CD4-positive, alpha-beta T cell (primary cell): ENCODE measurements at regions not wholly inside any gene's neighbourhood (a gene's known extent, or its start where the extent isn't known, plus 50 kb on each side); places are given as distances from the start of the nearest gene placed in this dataset.

Experiments used
- ATAC-seq: fragments of 200-7000 bp; cut with Tn5 transposase; one replicate; pipeline ENCODE4 v1.10.0; 2022; ENCODE audit warnings: mild to moderate bottlenecking; ENCODE audit not compliant: poor library complexity
- CTCF ChIA-PET: fragments of 350-600 bp; sonication (Branson Sonifier 250); formaldehyde crosslinking; loops from one replicate; lab custom pipeline; 2021; ENCODE audit warnings: antibody characterized with exemption, inconsistent platforms; lab: Charles Lee
- POLR2A ChIA-PET: fragments of 350-600 bp; sonication (Branson Sonifier 250); formaldehyde crosslinking; loops from one replicate; lab custom pipeline; 2021; ENCODE audit warnings: antibody characterized with exemption, inconsistent platforms; lab: Charles Lee
- DNase-seq, 14 experiments: peaks; one replicate each; pipeline ENCODE4 v3.0.0-alpha.2; 2013 to 2020; ENCODE audit warnings: mixed read lengths in 2 of 14
- H3K27ac ChIP-seq, 2 donors: one replicate each; pipeline versions ENCODE4 v1.5.1 to v1.7.0; 2013; ENCODE audit warnings: low read length in 2 of 2, low read depth in 1 of 2, mild to moderate bottlenecking in 1 of 2
- H3K27me3 ChIP-seq, 2 experiments: 1 replicate in 1 of 2; 2 replicates in 1 of 2; pipeline versions ENCODE4 v1.6.1 to v1.7.0; 2013; ENCODE audit warnings: low read length in 2 of 2, control low read depth in 1 of 2, mild to moderate bottlenecking in 1 of 2, moderate library complexity in 1 of 2; ENCODE audit not compliant: insufficient read depth in 2 of 2, control insufficient read depth in 1 of 2
- H3K36me3 ChIP-seq: one replicate; pipeline ENCODE4 v1.6.1; 2013; ENCODE audit warnings: low read length, control low read depth; ENCODE audit not compliant: insufficient read depth
- H3K4me1 ChIP-seq: one replicate; pipeline ENCODE4 v1.6.1; 2013; ENCODE audit warnings: low read length, control low read depth; ENCODE audit not compliant: insufficient read depth
- H3K4me3 ChIP-seq: one replicate; pipeline ENCODE4 v1.5.1; 2013; ENCODE audit warnings: mild to moderate bottlenecking, low read length, moderate library complexity
- H3K9me3 ChIP-seq, 2 experiments: 1 replicate in 1 of 2; 2 replicates in 1 of 2; pipeline versions ENCODE4 v1.6.1 to v1.7.0; 2013; ENCODE audit warnings: low read length in 2 of 2, mild to moderate bottlenecking in 2 of 2, control low read depth in 1 of 2, moderate library complexity in 1 of 2; ENCODE audit not compliant: control insufficient read depth in 1 of 2, insufficient read depth in 1 of 2
- H3K27ac Mint-ChIP-seq: one replicate; pipeline ENCODE4 v1.8.0; 2020; ENCODE audit warnings: mixed read lengths
- H3K27me3 Mint-ChIP-seq: one replicate; pipeline ENCODE4 v1.8.0; 2021; ENCODE audit warnings: mixed read lengths
- H3K36me3 Mint-ChIP-seq: one replicate; pipeline ENCODE4 v1.8.0; 2021; ENCODE audit warnings: low read depth, mixed read lengths
- H3K4me1 Mint-ChIP-seq: one replicate; pipeline ENCODE4 v1.8.0; 2021; ENCODE audit warnings: low read depth, mixed read lengths
- H3K4me3 Mint-ChIP-seq: one replicate; pipeline ENCODE4 v1.8.0; 2020; ENCODE audit warnings: mild to moderate bottlenecking, mixed read lengths
- H3K9me3 Mint-ChIP-seq: one replicate; pipeline ENCODE4 v1.8.0; 2020; ENCODE audit warnings: mixed read lengths
- intact Hi-C, 2 experiments: fragments of 100-400 bp; cut with DNase I in 1 of 2; cut with micrococcal nuclease in 1 of 2; formaldehyde crosslinking; loops; one replicate each; pipeline versions ENCODE4 v1.15.1 to v1.9.0; 2023 to 2025; cut with DNase I, micrococcal nuclease
- TF ChIP-seq, protein P1 (sequence below): fragments of 200-600 bp; IDR thresholded peaks from one replicate; pipeline ENCODE4 v1.8.0; 2022; ENCODE audit warnings: antibody characterized with exemption, mild to moderate bottlenecking

DNA sequence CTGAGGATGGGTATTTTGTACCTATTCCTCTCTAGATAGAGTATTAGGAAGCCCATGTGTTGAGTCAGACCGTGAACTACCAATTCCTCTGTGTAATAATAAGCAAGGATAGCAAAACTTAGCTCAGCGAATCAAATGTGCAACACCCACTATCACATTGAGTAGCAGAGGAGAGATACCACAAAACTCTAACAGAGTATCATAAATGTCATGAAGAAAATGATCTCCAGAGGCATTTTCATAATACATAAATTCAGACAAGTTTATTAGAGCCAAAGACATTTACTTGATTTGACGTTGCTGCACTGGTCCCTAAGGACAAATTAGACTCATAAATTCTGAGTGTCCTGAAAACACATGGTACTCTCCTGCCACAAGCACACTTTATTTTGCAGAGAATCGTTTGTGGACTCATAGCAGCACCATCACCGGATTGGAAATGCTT lies 245.2 kb downstream of the HAO1 start:
- POLR2A ChIA-PET, result interaction anchor here (0.6 kb wide), 1 partner anchor 30 kb away, joined by 3 read pairs; no protein-coding TSS in a partner anchor
- H3K27ac Mint-ChIP-seq, result no peak overlapping the region
- TF ChIP-seq, protein P1, sequence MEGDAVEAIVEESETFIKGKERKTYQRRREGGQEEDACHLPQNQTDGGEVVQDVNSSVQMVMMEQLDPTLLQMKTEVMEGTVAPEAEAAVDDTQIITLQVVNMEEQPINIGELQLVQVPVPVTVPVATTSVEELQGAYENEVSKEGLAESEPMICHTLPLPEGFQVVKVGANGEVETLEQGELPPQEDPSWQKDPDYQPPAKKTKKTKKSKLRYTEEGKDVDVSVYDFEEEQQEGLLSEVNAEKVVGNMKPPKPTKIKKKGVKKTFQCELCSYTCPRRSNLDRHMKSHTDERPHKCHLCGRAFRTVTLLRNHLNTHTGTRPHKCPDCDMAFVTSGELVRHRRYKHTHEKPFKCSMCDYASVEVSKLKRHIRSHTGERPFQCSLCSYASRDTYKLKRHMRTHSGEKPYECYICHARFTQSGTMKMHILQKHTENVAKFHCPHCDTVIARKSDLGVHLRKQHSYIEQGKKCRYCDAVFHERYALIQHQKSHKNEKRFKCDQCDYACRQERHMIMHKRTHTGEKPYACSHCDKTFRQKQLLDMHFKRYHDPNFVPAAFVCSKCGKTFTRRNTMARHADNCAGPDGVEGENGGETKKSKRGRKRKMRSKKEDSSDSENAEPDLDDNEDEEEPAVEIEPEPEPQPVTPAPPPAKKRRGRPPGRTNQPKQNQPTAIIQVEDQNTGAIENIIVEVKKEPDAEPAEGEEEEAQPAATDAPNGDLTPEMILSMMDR, result no peak
- CTCF ChIA-PET, result no interaction called here
- H3K4me3 Mint-ChIP-seq, result no peak overlapping the region
- no peaks in the 10 kb centered on the region for H3K36me3 ChIP-seq
- H3K4me1 Mint-ChIP-seq, result no peaks in the 10 kb centered on the region
- no peaks in the 10 kb centered on the region for H3K36me3 Mint-ChIP-seq
- H3K27me3 ChIP-seq, result no peaks in the 10 kb centered on the region
- H3K27ac ChIP-seq, result no peak overlapping the region
- no peaks in the 10 kb centered on the region for H3K27me3 Mint-ChIP-seq
- H3K4me1 ChIP-seq, result no peaks in the 10 kb centered on the region
- H3K9me3 Mint-ChIP-seq, result no peaks in the 10 kb centered on the region
- H3K4me3 ChIP-seq, result no peak overlapping the region
- intact Hi-C loops, result no loop called here
- no peak for DNase-seq
- no peaks in the 10 kb centered on the region for H3K9me3 ChIP-seq
- no peak for ATAC-seq

DNA sequence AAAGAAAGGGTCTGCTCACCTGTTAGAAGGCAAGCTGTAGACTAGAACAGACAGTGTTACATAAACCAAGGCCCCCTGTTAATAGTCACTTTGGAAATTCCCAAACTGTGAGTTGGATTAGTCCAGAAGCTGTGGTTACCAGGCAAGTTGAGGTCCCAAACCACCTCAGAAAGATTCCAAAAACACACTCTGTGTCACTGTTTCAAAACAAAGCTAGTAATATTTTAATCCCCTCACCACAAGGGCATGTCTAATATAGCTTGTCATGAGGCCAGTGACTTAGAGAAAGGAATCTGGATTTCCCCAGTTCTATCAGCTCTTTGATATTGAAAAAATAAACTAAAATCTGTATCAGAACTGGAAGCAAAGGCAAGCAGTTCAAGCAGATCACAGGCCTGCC lies 244.6 kb downstream of the HAO1 start:
- TF ChIP-seq, protein P1, result no peak
- no peaks in the 10 kb centered on the region for H3K9me3 ChIP-seq
- no peak overlapping the region for H3K4me3 ChIP-seq
- Mint-ChIP-seq H3K4me1 (no peaks in the 10 kb centered on the region), H3K9me3 (no peaks in the 10 kb centered on the region), H3K27ac (no peak overlapping the region), H3K36me3 (no peaks in the 10 kb centered on the region), H3K4me3 (no peak overlapping the region), H3K27me3 (no peaks in the 10 kb centered on the region)
- intact Hi-C loops, result no loop called here
- ATAC-seq (no peak), DNase-seq (no peak)
- H3K27me3 ChIP-seq, result no peaks in the 10 kb centered on the region
- H3K4me1 ChIP-seq, result no peaks in the 10 kb centered on the region
- H3K36me3 ChIP-seq, result no peaks in the 10 kb centered on the region
- ChIA-PET CTCF (no interaction called here), POLR2A (interaction anchor here (0.6 kb wide), 1 partner anchor 31 kb away, joined by 3 read pairs; no protein-coding TSS in a partner anchor)
- no peak overlapping the region for H3K27ac ChIP-seq

DNA sequence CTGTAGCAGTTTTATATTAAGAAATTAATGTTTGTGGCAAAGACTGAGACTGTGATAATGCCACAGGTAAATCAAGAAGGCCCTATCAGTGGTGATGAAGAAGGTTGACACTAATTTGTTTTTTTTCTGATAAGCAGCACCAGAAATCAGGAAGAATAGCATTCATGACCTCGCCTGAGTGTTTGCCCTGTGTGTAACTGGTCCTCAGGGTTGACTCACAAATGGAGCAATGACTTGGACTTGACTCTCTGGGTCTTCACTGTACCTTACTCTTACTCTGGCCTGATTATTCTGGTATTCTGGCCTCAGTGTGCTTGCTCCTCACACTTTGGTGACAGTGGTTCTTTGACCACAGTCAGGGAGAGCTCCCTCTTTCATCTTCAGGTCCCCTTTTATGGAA lies 243.9 kb downstream of the HAO1 start:
- Mint-ChIP-seq H3K27me3 (no peaks in the 10 kb centered on the region), H3K27ac (no peak overlapping the region), H3K4me3 (no peak overlapping the region), H3K4me1 (no peaks in the 10 kb centered on the region), H3K36me3 (no peaks in the 10 kb centered on the region), H3K9me3 (no peaks in the 10 kb centered on the region)
- intact Hi-C loops, result no loop called here
- Histone ChIP-seq H3K27me3 (no peaks in the 10 kb centered on the region), H3K27ac (no peak overlapping the region), H3K4me3 (no peak overlapping the region), H3K4me1 (no peaks in the 10 kb centered on the region), H3K9me3 (no peaks in the 10 kb centered on the region), H3K36me3 (no peaks in the 10 kb centered on the region)
- POLR2A ChIA-PET, result no interaction called here
- CTCF ChIA-PET, result no interaction called here
- TF ChIP-seq, protein P1, result no peak
- ATAC-seq (no peak), DNase-seq (no peak)
